Mesothelial cell of epicardium (in vitro differentiated cells): ENCODE measurements at regions not wholly inside any gene's neighbourhood (a gene's known extent, or its start where the extent isn't known, plus 50 kb on each side); places are given as distances from the start of the nearest gene placed in this dataset.

Experiments
- DNase-seq, 2 experiments: peaks; one replicate each; pipeline ENCODE4 v3.0.0; 2021; ENCODE audit warnings: low spot score in 2 of 2; ENCODE audit not compliant: unreplicated experiment in 2 of 2
- H3K27ac Mint-ChIP-seq: 2 replicates; pipeline ENCODE4 v1.8.0; 2021; ENCODE audit warnings: mixed read lengths
- H3K27me3 Mint-ChIP-seq: 2 replicates; pipeline ENCODE4 v1.8.0; 2021; ENCODE audit warnings: low read depth, mixed read lengths
- H3K36me3 Mint-ChIP-seq: 2 replicates; pipeline ENCODE4 v1.8.0; 2021; ENCODE audit warnings: mixed read lengths
- H3K4me1 Mint-ChIP-seq: 2 replicates; pipeline ENCODE4 v1.8.0; 2021; ENCODE audit warnings: mixed read lengths
- H3K4me3 Mint-ChIP-seq: 2 replicates; pipeline ENCODE4 v1.8.0; 2021; ENCODE audit warnings: mild to moderate bottlenecking, moderate library complexity, mixed read lengths
- H3K9me3 Mint-ChIP-seq: 2 replicates; pipeline ENCODE4 v1.8.0; 2021; ENCODE audit warnings: mixed read lengths
- TF ChIP-seq, protein P1 (sequence below): fragments of 200-600 bp; sonication (generic); IDR thresholded peaks from one replicate; pipeline ENCODE4 v1.5.0; 2021; ENCODE audit warnings: antibody characterized with exemption; ENCODE audit not compliant: unreplicated experiment

DNA sequence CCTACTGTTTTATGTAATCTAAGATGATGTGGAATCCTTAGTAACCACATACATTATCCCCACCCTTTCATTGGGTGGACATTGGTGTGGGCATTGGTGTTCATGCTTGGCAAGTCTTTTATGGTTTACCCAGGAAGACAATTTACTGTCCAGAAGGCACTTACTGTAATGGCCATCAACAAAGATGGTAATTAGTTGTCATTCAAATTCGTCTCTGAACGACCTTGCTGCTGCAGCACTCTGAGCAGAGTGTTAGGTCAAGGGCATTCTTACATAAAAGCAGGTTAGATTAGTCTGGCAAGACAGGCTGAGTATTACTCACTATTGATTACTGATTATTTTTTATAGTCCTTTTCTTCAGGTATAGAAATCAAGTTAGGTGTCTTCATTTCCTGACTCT lies 447.9 kb downstream of the XIRP2 start:
- Mint-ChIP-seq H3K36me3 (no peaks in the 10 kb centered on the region), H3K27me3 (no peaks in the 10 kb centered on the region), H3K4me3 (no peak overlapping the region), H3K27ac (no peak overlapping the region), H3K9me3 (no peaks in the 10 kb centered on the region), H3K4me1 (peaks cover 11% of the 10 kb centered on the region)
- TF ChIP-seq, protein P1, sequence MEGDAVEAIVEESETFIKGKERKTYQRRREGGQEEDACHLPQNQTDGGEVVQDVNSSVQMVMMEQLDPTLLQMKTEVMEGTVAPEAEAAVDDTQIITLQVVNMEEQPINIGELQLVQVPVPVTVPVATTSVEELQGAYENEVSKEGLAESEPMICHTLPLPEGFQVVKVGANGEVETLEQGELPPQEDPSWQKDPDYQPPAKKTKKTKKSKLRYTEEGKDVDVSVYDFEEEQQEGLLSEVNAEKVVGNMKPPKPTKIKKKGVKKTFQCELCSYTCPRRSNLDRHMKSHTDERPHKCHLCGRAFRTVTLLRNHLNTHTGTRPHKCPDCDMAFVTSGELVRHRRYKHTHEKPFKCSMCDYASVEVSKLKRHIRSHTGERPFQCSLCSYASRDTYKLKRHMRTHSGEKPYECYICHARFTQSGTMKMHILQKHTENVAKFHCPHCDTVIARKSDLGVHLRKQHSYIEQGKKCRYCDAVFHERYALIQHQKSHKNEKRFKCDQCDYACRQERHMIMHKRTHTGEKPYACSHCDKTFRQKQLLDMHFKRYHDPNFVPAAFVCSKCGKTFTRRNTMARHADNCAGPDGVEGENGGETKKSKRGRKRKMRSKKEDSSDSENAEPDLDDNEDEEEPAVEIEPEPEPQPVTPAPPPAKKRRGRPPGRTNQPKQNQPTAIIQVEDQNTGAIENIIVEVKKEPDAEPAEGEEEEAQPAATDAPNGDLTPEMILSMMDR, result no peak
- DNase-seq, result no peak

DNA sequence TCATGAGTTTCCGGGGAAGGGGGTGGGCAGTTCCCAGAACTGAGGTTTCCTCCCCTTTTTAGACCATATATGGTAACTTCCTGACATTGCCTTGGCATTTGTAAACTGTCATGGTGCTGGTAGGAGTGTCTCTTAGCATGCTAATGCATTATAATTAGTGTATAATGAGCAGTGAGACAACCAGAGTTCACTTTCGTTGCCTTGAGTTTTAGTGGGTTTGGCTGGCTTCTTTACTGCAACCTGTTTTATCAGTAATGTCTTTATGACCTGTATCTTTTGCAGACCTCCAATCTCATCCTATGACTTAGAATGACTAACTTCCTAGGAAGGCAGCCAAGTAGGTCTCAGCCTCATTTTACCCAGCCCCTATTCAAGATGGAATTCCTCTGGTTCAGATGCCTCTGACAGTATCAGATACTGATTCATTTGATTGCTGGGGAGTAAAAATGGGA lies 447.3 kb downstream of the XIRP2 start:
- Mint-ChIP-seq H3K36me3 (no peaks in the 10 kb centered on the region), H3K4me1 (peaks cover 11% of the 10 kb centered on the region), H3K9me3 (no peaks in the 10 kb centered on the region), H3K27ac (no peak overlapping the region), H3K27me3 (no peaks in the 10 kb centered on the region), H3K4me3 (no peak overlapping the region)
- TF ChIP-seq, protein P1, result no peak
- DNase-seq, result no peak

DNA sequence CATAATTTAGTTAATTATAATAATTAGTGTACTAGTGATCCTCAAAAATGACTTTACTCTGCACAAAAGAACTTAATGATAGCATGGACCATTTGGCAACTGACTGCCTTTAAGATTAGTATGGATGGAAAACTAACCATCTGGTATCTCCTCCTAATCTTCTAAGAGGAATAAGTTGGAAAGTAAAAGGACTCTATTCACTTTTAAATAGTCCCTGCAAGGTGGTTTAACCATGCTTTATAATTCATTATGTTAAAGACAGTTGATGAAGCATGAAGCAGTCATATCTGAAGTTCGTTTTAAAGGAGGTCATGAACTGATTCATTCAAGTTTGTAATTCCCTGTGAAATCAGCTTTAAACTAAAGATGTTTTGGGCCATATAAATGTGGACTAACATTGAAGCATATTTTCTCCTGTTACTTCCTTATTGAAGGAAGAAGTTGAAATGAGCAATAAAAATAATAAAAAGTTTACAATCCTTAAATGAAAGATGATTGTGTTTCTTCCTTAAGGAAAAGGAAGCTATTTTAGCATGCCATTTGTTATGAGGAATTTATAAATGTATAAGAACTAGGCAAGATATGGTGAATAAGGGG lies 446.0 kb downstream of the XIRP2 start:
- Mint-ChIP-seq H3K27ac (no peak overlapping the region), H3K9me3 (peaks cover 10% of the 10 kb centered on the region), H3K4me3 (no peak overlapping the region), H3K4me1 (peaks cover 11% of the 10 kb centered on the region), H3K27me3 (no peaks in the 10 kb centered on the region), H3K36me3 (no peaks in the 10 kb centered on the region)
- no peak for DNase-seq
- TF ChIP-seq, protein P1, result no peak

DNA sequence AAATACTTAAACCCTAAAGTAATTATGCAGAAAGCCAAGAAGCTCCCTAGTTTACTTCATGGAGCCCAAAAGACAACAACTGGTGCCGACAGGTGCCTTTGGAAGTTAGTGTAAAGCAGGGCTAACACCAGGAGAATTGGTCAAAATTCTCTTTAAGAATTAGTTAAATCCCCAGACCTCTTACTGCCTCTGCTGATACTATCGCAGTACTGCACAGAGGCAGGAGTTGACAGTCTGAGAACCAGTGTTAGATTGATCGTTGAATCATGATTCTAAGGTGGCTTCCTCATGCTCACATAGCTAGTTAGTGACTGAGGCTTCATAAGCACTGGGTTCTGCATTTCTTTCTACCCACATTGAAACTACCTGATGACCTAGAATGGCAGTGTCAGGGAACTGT lies 445.0 kb downstream of the XIRP2 start:
- TF ChIP-seq, protein P1, result no peak
- Mint-ChIP-seq H3K36me3 (no peaks in the 10 kb centered on the region), H3K27ac (no peak overlapping the region), H3K9me3 (peaks cover 15% of the 10 kb centered on the region), H3K4me1 (peaks cover 11% of the 10 kb centered on the region), H3K27me3 (no peaks in the 10 kb centered on the region), H3K4me3 (no peak overlapping the region)
- DNase-seq, result no peak

DNA sequence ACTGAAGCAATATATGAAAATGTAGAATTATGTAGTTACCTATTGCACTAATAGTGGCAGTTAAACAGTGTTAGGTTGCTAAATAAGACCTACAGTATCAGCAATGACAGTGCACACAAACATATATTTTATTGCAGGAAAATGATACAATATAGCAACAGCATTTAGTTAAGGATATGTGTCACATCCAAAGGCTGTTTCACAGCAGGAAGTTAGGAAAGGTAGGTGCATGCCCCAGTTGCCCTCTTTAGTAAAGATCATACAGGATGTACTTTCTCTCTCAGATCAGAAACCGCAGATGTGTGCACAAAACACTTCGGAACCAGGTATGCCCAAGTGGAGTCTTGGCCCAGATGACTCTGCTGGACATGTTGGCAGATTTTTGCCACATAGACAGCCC lies 444.1 kb downstream of the XIRP2 start:
- Mint-ChIP-seq H3K4me3 (no peak overlapping the region), H3K27ac (no peak overlapping the region), H3K9me3 (peaks cover 17% of the 10 kb centered on the region), H3K4me1 (peaks cover 11% of the 10 kb centered on the region), H3K36me3 (no peaks in the 10 kb centered on the region), H3K27me3 (no peaks in the 10 kb centered on the region)
- TF ChIP-seq, protein P1, result no peak
- DNase-seq, result no peak
